Stimulated activated effector memory CD8-positive, alpha-beta T cell treated with anti-CD3 and anti-CD28 coated beads, Interleukin-12 subunit alpha, Interleukin-12 subunit beta, amount 100 ng/mL, for 72 hours (primary cell): ENCODE measurements at regions not wholly inside any gene's neighbourhood (a gene's known extent, or its start where the extent isn't known, plus 50 kb on each side); places are given as distances from the start of the nearest gene placed in this dataset.
"Not testable (repeated sequence)": the region's sequence is repeated elsewhere in the genome, so short reads cannot be mapped to it uniquely, and the experiment has no call there.

ENCODE experiments used
- ATAC-seq: fragments of 150-1000 bp; cut with Tn5 transposase; 2 replicates; pipeline ENCODE4 v1.10.0; 2021
- DNase-seq, 2 donors: peaks; one replicate each; pipeline ENCODE4 v3.0.0; 2021 to 2022; ENCODE audit warnings: low spot score in 2 of 2
- H3K27ac Mint-ChIP-seq: one replicate; pipeline ENCODE4 v1.8.0; 2022; ENCODE audit warnings: mild to moderate bottlenecking, mixed read lengths
- H3K36me3 Mint-ChIP-seq: one replicate; pipeline ENCODE4 v1.8.0; 2022; ENCODE audit warnings: mild to moderate bottlenecking, mixed read lengths
- H3K4me1 Mint-ChIP-seq: one replicate; pipeline ENCODE4 v1.8.0; 2022; ENCODE audit warnings: mixed read lengths
- H3K4me3 Mint-ChIP-seq: one replicate; pipeline ENCODE4 v1.8.0; 2022; ENCODE audit warnings: mild to moderate bottlenecking, mixed read lengths
- H3K9me3 Mint-ChIP-seq: one replicate; pipeline ENCODE4 v1.8.0; 2022; ENCODE audit warnings: mixed read lengths

DNA sequence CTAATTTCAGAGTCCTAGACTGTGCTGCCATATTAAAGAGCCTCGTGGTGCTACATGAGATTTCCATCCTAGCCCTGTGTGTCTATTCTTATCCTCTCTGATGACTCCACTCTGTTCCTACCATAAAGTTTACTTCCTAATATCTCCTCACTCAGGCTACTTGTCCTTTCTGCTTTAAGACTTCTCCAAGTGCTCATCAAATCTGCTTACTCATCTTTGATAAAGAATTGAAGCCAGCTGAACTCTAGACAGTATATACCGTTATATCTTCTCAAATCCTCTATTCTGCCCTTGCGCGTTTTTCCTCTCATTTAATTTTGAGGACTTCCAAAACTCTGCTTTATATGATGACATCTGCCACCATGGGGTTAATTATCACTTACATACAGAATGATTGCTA lies 539.5 kb downstream of the HAPSTR1 start:
- no peak overlapping the region for H3K4me3 Mint-ChIP-seq
- H3K9me3 Mint-ChIP-seq = peaks cover 7% of the 10 kb centered on the region
- H3K36me3 Mint-ChIP-seq = no peaks in the 10 kb centered on the region
- H3K4me1 Mint-ChIP-seq = no peaks in the 10 kb centered on the region
- ATAC-seq = no peak
- DNase-seq = no peak
- no peak overlapping the region for H3K27ac Mint-ChIP-seq

DNA sequence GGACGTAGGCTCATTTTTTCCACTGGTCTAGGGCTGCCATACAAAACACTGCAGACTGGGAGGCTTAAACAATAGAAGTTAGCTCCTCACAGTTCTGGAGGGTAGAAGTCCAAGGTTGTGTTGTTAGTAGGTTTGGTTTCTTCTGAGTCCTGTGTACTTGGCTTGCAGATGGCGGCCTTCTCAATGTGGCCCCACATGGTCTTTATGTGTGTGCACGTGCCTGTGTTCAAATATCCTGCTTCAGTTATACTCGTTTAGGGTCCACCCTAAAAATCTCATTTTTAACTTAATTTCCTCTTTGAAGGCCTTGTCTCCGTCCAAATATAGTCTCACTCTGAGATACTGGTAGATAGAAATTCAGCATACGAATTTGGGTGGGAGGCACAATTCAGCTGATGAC lies 542.4 kb downstream of the HAPSTR1 start:
- H3K4me3 Mint-ChIP-seq = no peak overlapping the region
- H3K36me3 Mint-ChIP-seq = no peaks in the 10 kb centered on the region
- DNase-seq = no peak
- H3K9me3 Mint-ChIP-seq = peaks cover 9% of the 10 kb centered on the region
- H3K4me1 Mint-ChIP-seq = no peaks in the 10 kb centered on the region
- no peak for ATAC-seq
- no peak overlapping the region for H3K27ac Mint-ChIP-seq

DNA sequence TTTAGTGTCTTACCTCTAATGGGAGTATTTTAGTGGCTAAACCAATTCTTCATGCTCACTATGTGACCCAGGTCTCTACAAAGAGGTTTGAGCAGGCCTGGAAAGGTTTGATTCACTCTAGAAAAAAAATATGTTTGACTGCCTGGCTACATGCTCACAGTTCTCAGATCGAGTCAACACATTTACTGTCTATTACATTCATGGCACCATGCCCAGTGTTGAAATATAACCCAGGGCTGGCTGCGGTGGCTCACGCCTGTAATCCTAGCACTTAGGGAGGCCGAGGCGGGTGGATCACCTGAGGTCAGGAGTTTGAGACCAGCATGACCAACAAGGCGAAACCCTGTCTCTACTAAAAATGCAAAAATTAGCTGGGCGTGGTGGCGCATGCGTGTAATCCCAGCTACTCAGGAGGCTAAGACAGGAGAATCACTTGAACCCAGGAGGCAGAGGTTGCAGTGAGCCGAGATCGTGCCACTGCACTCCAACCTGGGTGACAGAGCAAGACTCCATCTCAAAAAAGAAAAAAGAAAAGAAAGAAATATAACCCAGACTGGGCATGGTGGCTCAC lies 543.8 kb downstream of the HAPSTR1 start:
- not testable (repeated sequence) for H3K4me1 Mint-ChIP-seq, H3K4me3 Mint-ChIP-seq, ATAC-seq, DNase-seq, H3K9me3 Mint-ChIP-seq, H3K36me3 Mint-ChIP-seq, H3K27ac Mint-ChIP-seq

DNA sequence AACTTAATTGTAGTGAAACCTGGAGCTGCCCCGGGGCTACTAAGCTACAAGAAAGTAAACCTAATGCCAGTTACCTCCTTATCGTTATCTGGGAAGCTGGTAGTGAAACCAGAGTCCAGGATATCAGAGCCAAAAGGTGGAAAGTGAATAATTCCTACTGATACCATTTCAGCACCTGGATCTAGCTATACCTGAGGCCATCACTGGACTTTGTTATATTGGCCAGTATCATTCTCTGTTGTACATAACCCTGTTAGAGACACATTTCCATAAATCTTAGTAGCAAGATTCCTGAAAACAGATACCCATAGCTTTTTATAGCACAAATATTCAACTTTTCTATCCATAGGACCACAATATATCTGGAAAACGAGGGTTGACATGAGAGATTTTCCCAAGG lies 538.0 kb downstream of the GRIN2A start:
- Mint-ChIP-seq H3K9me3 (peaks cover 8% of the 10 kb centered on the region), H3K4me1 (no peaks in the 10 kb centered on the region)

DNA sequence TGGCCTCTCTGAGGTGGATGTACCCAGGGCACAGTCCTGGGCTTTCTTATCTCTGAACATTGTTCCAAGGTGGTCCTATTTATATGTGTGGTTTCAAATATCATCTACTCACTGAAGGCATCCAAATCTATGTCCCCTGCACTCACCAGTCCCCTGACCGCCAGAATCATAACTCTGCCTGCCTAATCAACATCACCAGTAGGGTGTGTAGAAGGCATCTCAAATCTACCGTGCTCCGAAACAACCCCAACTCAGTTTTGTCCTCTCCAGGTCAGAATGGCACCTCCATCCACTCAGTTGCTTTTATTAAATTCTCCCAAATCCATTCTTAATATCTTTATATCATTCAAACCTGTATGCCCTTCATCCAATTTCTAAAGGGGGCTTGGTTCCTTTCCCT lies 536.3 kb downstream of the GRIN2A start:
- DNase-seq (no peak), ATAC-seq (no peak)
- Mint-ChIP-seq H3K4me1 (no peaks in the 10 kb centered on the region), H3K9me3 (peaks cover 6% of the 10 kb centered on the region), H3K4me3 (no peak overlapping the region), H3K27ac (no peak overlapping the region), H3K36me3 (no peaks in the 10 kb centered on the region)

More for the DNA sequence above, 538.0 kb downstream of the GRIN2A start:
- no peak for DNase-seq
- H3K36me3 Mint-ChIP-seq = no peaks in the 10 kb centered on the region
- H3K4me3 Mint-ChIP-seq = no peak overlapping the region
- no peak for ATAC-seq
- no peak overlapping the region for H3K27ac Mint-ChIP-seq

DNA sequence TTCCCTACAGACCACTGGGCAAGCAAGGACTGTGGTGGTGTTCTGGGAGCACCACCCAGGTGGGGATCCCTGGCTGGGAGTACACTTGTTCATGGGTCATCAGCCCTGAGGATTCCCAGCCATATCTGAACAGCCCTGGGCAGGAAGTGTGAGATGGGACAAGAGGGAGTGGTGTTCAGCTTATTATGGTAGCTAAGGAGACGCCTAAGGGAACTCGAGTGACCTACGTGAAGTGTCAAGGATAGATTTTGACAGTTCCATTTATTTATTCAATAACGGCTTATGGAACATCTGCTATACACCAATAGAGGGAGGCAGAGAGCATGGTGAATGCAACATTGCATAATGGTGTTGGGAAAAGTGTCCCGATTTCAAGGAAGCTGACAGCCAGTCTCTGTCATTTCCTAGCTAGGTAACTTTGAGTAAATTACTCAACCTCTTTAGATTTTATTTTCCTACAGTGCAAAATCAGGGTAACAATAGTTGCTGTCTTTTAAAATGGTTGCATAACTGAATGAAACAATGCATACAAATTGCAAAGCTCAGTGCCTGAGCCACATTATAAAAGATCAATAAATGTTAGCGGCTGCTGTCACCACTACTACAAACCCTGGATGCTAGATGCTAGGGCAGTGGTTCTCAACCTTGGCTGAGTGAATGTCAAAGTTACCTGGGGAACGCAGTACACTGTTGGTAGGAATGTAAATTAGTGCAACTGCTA lies 534.1 kb downstream of the GRIN2A start:
- Mint-ChIP-seq H3K4me3 (no peak overlapping the region), H3K4me1 (no peaks in the 10 kb centered on the region), H3K36me3 (no peaks in the 10 kb centered on the region), H3K9me3 (peaks cover 3% of the 10 kb centered on the region), H3K27ac (no peak overlapping the region)
- ATAC-seq (no peak), DNase-seq (no peak)

DNA sequence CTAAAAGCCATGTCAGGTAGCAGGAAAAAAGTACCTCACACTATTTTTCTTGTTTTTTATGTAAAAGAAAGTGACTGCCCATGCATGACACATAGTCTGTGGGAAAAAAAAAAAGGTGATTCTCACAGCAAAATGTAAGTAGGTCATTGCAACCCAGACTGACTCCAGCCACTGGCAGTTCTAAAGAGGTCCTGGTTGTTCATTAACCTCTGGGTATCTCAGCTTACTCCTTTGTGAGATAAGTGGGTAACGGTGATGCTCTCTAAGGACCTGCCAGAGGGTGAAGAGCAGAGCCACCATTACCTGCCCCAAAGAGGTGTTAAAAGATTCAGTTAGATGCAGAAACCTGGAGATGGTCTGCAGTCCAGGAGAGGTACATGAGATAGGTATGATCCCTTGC lies 531.9 kb downstream of the GRIN2A start:
- no peak for DNase-seq

DNA sequence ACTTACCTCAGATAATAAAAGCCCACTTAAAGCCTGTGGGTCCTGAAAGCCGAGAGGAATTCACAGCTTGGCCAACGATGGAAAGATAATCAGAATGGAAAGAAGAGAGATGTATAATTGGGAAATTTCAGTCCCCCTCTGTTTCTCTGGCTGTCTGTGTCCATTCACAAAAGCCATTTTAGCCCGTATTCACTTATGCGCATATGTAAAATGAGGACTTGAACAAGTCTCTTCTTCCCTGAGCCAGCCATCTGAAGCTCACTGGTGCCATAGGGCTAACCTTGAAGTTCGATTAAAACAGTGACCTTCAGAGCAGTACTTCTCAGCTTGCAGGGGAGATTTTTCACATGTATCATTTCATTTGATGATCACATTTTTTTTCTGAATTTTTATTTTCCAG lies 527.2 kb downstream of the GRIN2A start:
- Mint-ChIP-seq H3K4me1 (no peaks in the 10 kb centered on the region), H3K27ac (no peak overlapping the region), H3K4me3 (no peak overlapping the region)

More for the DNA sequence above, 531.9 kb downstream of the GRIN2A start:
- H3K4me1 Mint-ChIP-seq = no peaks in the 10 kb centered on the region
- H3K9me3 Mint-ChIP-seq = peaks cover 3% of the 10 kb centered on the region
- no peaks in the 10 kb centered on the region for H3K36me3 Mint-ChIP-seq
- no peak for ATAC-seq
- no peak overlapping the region for H3K27ac Mint-ChIP-seq
- H3K4me3 Mint-ChIP-seq = no peak overlapping the region

DNA sequence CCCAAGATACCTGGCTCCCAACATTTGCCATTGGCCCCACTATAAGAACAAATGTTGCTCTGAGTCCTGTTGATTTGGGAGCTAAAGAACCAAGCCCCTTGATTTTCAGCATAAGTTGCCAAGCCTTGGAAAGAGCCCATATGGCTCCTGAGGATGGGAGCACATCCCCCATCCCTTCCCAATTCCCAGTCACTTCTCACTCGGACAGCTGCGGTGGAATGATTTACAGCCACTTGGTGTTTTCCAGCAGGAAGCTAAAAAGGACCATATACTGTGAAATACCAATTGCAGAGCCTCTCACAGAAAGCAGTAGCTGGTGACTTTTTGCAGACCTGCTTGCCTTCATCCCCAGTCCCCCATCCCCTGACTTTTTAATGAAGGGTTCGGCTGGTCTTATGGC lies 524.6 kb downstream of the GRIN2A start:
- Mint-ChIP-seq H3K4me3 (no peak overlapping the region), H3K27ac (no peak overlapping the region), H3K9me3 (peaks cover 2% of the 10 kb centered on the region), H3K4me1 (no peaks in the 10 kb centered on the region), H3K36me3 (no peaks in the 10 kb centered on the region)
- DNase-seq = no peak
- no peak for ATAC-seq

More for the DNA sequence above, 527.2 kb downstream of the GRIN2A start:
- H3K36me3 Mint-ChIP-seq = no peaks in the 10 kb centered on the region
- no peak for ATAC-seq
- no peak for DNase-seq
- H3K9me3 Mint-ChIP-seq = peaks cover 2% of the 10 kb centered on the region

DNA sequence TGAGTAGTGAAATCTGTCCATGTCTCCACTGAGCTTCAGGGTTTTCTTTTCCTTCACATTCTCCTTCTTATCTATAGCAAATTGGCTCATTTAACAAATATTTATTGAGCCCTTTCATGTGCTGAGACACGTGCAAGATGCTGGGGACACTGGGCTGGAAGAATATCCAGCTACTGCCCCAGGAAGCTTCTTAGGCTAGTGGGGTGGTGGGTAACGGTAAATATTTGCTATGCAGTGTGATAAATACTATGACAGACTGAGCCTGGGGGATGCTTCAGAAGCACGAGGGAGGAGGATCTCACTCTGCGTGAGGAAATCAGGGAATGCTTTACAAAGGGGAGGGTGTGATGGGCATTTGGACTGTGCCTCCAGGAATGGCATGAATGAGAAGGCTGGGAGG lies 524.1 kb downstream of the GRIN2A start:
- Mint-ChIP-seq H3K9me3 (peaks cover 2% of the 10 kb centered on the region), H3K36me3 (no peaks in the 10 kb centered on the region), H3K4me3 (no peak overlapping the region), H3K4me1 (no peaks in the 10 kb centered on the region), H3K27ac (no peak overlapping the region)
- ATAC-seq (no peak), DNase-seq (no peak)

DNA sequence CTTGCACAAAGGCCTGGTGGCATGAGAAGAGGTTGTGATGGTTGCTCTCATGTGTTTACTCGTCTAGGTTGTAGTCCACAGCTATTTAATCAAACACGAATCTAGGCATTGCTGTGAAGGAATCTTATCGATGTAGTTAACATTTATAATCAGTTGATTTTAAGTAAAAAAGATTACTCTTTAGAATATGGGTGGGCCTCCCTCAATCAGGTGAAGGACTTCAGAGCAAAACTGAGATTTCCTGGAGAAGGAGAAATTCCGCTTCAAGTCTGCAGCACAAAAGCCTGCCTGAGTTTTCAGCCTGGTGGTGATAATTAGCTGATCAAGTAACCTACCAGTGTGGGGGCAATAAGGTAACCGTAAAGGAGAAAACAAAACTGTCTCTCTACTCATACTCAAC lies 523.6 kb downstream of the GRIN2A start:
- H3K4me3 Mint-ChIP-seq = no peak overlapping the region
- H3K4me1 Mint-ChIP-seq = no peaks in the 10 kb centered on the region
- ATAC-seq (no peak), DNase-seq (no peak)
- H3K27ac Mint-ChIP-seq = no peak overlapping the region
- H3K36me3 Mint-ChIP-seq = no peaks in the 10 kb centered on the region
- peaks cover 2% of the 10 kb centered on the region for H3K9me3 Mint-ChIP-seq

DNA sequence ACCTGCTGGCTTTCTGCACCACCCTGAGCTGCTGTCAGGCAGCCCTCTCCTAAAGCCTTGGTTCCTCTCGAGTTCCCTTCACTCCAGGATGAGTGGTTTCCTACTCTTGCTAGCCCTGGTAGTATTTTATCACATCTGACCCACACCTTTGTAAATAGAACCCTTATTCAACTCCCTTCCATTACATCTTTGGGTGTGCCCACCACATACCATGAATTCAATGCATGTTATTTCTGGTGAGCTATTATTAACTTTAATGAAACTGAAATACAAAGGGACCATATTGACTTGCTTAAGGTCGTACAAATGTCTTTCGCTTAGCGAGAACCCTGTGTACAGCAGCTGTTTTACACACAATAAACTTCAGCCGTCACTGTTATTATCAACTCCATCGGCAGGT lies 521.3 kb downstream of the GRIN2A start:
- ATAC-seq = no peak

DNA sequence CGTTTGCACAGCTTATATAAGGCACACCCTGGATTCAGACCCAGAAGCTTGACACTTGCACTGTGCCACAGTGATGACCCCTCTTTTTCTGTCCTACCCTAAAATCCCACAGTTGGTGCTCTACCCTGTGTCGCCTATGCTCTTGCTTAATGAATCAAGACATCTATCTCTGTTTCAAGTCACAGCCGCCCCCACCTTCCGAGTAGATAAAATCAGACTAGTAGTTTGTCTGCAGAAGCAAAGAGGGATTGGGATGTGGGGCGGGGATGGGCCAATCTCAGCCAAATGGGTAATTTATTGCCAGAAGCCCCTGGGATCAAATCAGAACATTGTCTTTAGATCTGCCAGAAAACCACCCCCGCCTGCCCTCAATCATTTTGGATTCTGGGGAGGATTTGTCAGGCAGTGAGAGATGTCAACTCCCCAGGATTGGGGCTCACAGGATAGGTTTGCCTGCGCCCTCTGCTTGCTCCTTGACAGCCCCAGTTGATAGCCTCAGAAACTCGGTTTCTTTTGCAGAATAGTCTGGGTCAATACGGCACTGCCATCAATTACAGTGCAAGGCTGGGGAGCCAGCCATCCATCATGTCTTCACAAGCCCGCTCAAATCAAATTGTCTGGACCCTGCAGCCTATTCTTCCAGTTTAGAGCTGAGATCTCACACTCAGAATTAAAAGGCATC lies 520.8 kb downstream of the GRIN2A start:
- DNase-seq = no peak
- Mint-ChIP-seq H3K9me3 (peaks cover 6% of the 10 kb centered on the region), H3K27ac (no peak overlapping the region), H3K36me3 (no peaks in the 10 kb centered on the region), H3K4me1 (no peaks in the 10 kb centered on the region), H3K4me3 (no peak overlapping the region)
- ATAC-seq = no peak

More for the DNA sequence above, 521.3 kb downstream of the GRIN2A start:
- no peak overlapping the region for H3K4me3 Mint-ChIP-seq
- no peak overlapping the region for H3K27ac Mint-ChIP-seq
- no peaks in the 10 kb centered on the region for H3K4me1 Mint-ChIP-seq
- no peaks in the 10 kb centered on the region for H3K36me3 Mint-ChIP-seq
- no peak for DNase-seq
- H3K9me3 Mint-ChIP-seq = peaks cover 5% of the 10 kb centered on the region

DNA sequence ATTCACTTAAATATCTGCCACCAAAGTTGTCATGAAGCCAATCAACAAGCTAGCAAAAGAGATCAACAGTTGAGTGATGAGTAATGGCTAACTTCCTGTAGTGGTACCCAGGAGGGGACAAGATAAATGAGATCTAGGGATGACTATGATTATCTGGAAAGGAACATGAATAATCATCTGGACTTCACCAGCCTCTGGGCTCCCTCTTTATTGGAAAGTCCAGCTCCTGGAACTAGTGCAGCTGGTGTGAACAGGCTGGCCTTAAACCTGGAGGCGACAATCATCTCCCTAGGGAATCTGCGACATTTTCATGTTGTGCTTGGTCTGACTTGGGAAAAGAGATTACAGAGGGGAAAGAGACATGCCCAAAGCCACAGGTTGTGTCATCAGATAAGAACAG lies 518.6 kb downstream of the GRIN2A start:
- ATAC-seq = no peak
- H3K27ac Mint-ChIP-seq = no peak overlapping the region
- H3K4me3 Mint-ChIP-seq = no peak overlapping the region
- H3K9me3 Mint-ChIP-seq = peaks cover 8% of the 10 kb centered on the region
- H3K4me1 Mint-ChIP-seq = no peaks in the 10 kb centered on the region
- H3K36me3 Mint-ChIP-seq = no peaks in the 10 kb centered on the region
- no peak for DNase-seq

DNA sequence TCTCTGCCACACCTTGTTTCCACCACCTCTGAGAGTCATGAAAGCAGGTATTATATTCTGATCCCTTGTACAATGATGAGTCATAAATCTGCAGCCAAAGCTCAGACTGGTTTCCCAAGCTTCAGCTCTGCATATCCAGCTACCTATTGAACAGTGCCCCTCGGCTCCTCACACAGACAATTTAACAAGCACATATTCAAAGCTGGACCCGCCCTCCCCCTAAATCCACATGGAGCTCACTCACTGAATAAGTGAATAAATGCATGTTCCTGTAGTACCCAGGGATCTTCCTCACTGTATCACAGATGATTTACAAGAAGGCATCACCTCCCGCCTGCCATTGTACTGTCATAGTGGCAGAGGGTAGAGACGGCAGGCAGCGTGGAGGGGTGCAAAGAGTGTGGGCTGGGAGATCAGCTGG lies 516.4 kb downstream of the GRIN2A start:
- Mint-ChIP-seq H3K4me3 (no peak overlapping the region), H3K27ac (no peak overlapping the region), H3K36me3 (no peaks in the 10 kb centered on the region), H3K4me1 (no peaks in the 10 kb centered on the region), H3K9me3 (peaks cover 8% of the 10 kb centered on the region)
- DNase-seq (no peak), ATAC-seq (no peak)
